ENCODE measurements at regions not wholly inside any gene's neighbourhood (a gene's known extent, or its start where the extent isn't known, plus 50 kb on each side); places are given as distances from the start of the nearest gene placed in this dataset.

- CTCF ChIA-PET, result no interaction called here
- Histone ChIP-seq H3K79me2 (ENCODE audit: control insufficient read depth, insufficient read depth, low read length) (no peaks in the 10 kb centered on the region), H4K20me1 (replicated peaks; ENCODE audit: control insufficient read depth, extremely low read depth, insufficient read depth, low read length) (no peaks in the 10 kb centered on the region), H3K4me1 (ENCODE audit: control insufficient read depth, extremely low read depth, insufficient read depth, low read length) (no peaks in the 10 kb centered on the region), H2AFZ (ENCODE audit: low read depth, low read length) (no peak overlapping the region), H3K27me3 (ENCODE audit: control insufficient read depth in 2 of 2, insufficient read depth in 2 of 2, low read length in 2 of 2) (no peaks in the 10 kb centered on the region), H3K27ac (ENCODE audit: insufficient read depth, low read depth, low read length) (no peak overlapping the region), H3K4me3 (replicated peaks in 1 of 3; ENCODE audit: insufficient read depth in 1 of 3, low read depth in 1 of 3, low read length in 3 of 3) (no peak overlapping the region), H3K4me2 (ENCODE audit: insufficient read depth, low read length) (no peak overlapping the region), H3K9ac (replicated peaks; ENCODE audit: extremely low read depth, insufficient read depth, low read length) (no peak overlapping the region), H3K36me3 (ENCODE audit: control insufficient read depth in 2 of 2, extremely low read depth in 1 of 2, insufficient read depth in 2 of 2, low read length in 2 of 2) (no peaks in the 10 kb centered on the region), H3K9me3 (replicated peaks; ENCODE audit: control insufficient read depth, insufficient read depth, low read length) (peaks cover 4% of the 10 kb centered on the region), H3K9me1 (replicated peaks; ENCODE audit: control insufficient read depth, extremely low read depth, insufficient read depth, low read length) (no peaks in the 10 kb centered on the region)
- FAIRE-seq (no peak), DNase-seq (ENCODE audit: low read depth, low spot score) (no peak)
- POLR2A ChIA-PET, result no interaction called here
- TF ChIP-seq CTCF (IDR thresholded peaks at IDR 0.05; ENCODE audit: extremely low read depth in 1 of 2, insufficient read depth in 1 of 2, low read depth in 1 of 2, low read length in 2 of 2), result no peak
- TF ChIP-seq POLR2AphosphoS5 (IDR thresholded peaks at IDR 0.05; ENCODE audit: insufficient read depth, low read depth, low read length), result no peak
- no peak for TF ChIP-seq JUN (IDR thresholded peaks at IDR 0.05; ENCODE audit: borderline replicate concordance, insufficient read depth, insufficient read length, low read depth)
- TF ChIP-seq EZH2 (IDR thresholded peaks at IDR 0.05; ENCODE audit: borderline replicate concordance, low read depth, low read length, severe bottlenecking), result no peak
- no peak for TF ChIP-seq GATA2 (IDR thresholded peaks at IDR 0.05; ENCODE audit: insufficient read depth, insufficient read length, low read depth, low read length)
- no peak for TF ChIP-seq FOS (IDR thresholded peaks at IDR 0.05; ENCODE audit: borderline replicate concordance, insufficient read depth, low read length)
- TF ChIP-seq MAX (IDR thresholded peaks at IDR 0.05; ENCODE audit: insufficient read depth, insufficient read length), result no peak
- no peak for TF ChIP-seq MYC (IDR thresholded peaks at IDR 0.05; ENCODE audit: low read depth, low read length)
- TF ChIP-seq POLR2A (IDR thresholded peaks at IDR 0.05; ENCODE audit: low read depth, low read length), result no peak
- intact Hi-C loops (cut with micrococcal nuclease) (no loop called here), dilution Hi-C loops (cut with MboI; ENCODE audit: extremely low pct_ligation_motif_present, low sequenced_read_pairs) (no loop called here)
- no TSS peak for BruUV-seq (replicated peaks)
Observed at GRCh38 chr6:62441182-62441581, 155.2 kb upstream of the KHDRBS2 start.
